ENCODE measurements at regions not wholly inside any gene's neighbourhood (a gene's known extent, or its start where the extent isn't known, plus 50 kb on each side); places are given as distances from the start of the nearest gene placed in this dataset.

- DNase-seq (ENCODE audit: low spot score): no peak
Observed at GRCh38 chr5:26828294-26828693, 210.1 kb downstream of the CDH9 start.

GRCh38 chr5:26813235-26813634, 225.2 kb downstream of the CDH9 start:
- DNase-seq (ENCODE audit: low spot score): no peak

- DNase-seq (ENCODE audit: low spot score): no peak
Observed at GRCh38 chr5:26812714-26813113, 225.7 kb downstream of the CDH9 start.

- no peak for DNase-seq (ENCODE audit: low spot score)
Observed at GRCh38 chr5:26807231-26808199, 230.9 kb downstream of the CDH9 start.

GRCh38 chr5:26805076-26805475, 233.3 kb downstream of the CDH9 start:
- DNase-seq (ENCODE audit: low spot score): no peak

- no peak for DNase-seq (ENCODE audit: low spot score)
Observed at GRCh38 chr5:26802944-26803343, 235.4 kb downstream of the CDH9 start.

GRCh38 chr5:26791433-26791832, 247.0 kb downstream of the CDH9 start:
- no peak for DNase-seq (ENCODE audit: low spot score)

- no peak for DNase-seq (ENCODE audit: low spot score)
Observed at GRCh38 chr5:26791021-26791420, 247.4 kb downstream of the CDH9 start.

- DNase-seq (ENCODE audit: low spot score): no peak
Observed at GRCh38 chr5:26763215-26763614, 275.2 kb downstream of the CDH9 start.

GRCh38 chr5:26761446-26761845, 276.9 kb downstream of the CDH9 start:
- DNase-seq (ENCODE audit: low spot score): no peak

- no peak for DNase-seq (ENCODE audit: low spot score)
Observed at GRCh38 chr5:26761045-26761444, 277.3 kb downstream of the CDH9 start.

- no peak for DNase-seq (ENCODE audit: low spot score)
Observed at GRCh38 chr5:26757941-26758340, 280.4 kb downstream of the CDH9 start.

- DNase-seq (ENCODE audit: low spot score): no peak
Observed at GRCh38 chr5:26749829-26750228, 288.6 kb downstream of the CDH9 start.

GRCh38 chr5:26740182-26740581, 298.2 kb downstream of the CDH9 start:
- DNase-seq (ENCODE audit: low spot score): no peak

- DNase-seq (ENCODE audit: low spot score): no peak
Observed at GRCh38 chr5:26737348-26738265, 300.8 kb downstream of the CDH9 start.

GRCh38 chr5:26727916-26728315, 310.5 kb downstream of the CDH9 start:
- DNase-seq (ENCODE audit: low spot score): no peak

- no peak for DNase-seq (ENCODE audit: low spot score)
Observed at GRCh38 chr5:26719803-26720202, 318.6 kb downstream of the CDH9 start.

GRCh38 chr5:26700759-26701384, 337.5 kb downstream of the CDH9 start:
- DNase-seq (ENCODE audit: low spot score): peak; percentile 50

GRCh38 chr5:26692952-26693351, 345.4 kb downstream of the CDH9 start:
- no peak for DNase-seq (ENCODE audit: low spot score)

- no peak for DNase-seq (ENCODE audit: low spot score)
Observed at GRCh38 chr5:26691486-26691885, 346.9 kb downstream of the CDH9 start.

GRCh38 chr5:26690511-26690910, 347.9 kb downstream of the CDH9 start:
- no peak for DNase-seq (ENCODE audit: low spot score)

GRCh38 chr5:26681861-26682260, 356.5 kb downstream of the CDH9 start:
- DNase-seq (ENCODE audit: low spot score): no peak
